Activated CD4-positive, alpha-beta T cell treated with anti-CD3 and anti-CD28 coated beads, Interleukin-2, amount 10 ng/mL, durations not matched to agents 7 days and 5 days (primary cell): ENCODE measurements at regions not wholly inside any gene's neighbourhood (a gene's known extent, or its start where the extent isn't known, plus 50 kb on each side); places are given as distances from the start of the nearest gene placed in this dataset.

Experiments used
- CTCF ChIA-PET: fragments of 350-600 bp; sonication (Branson Sonifier 250); formaldehyde crosslinking; loops from one replicate; lab custom pipeline; 2021; ENCODE audit warnings: antibody characterized with exemption; lab: Charles Lee
- POLR2A ChIA-PET: fragments of 350-600 bp; sonication (Branson Sonifier 250); formaldehyde crosslinking; loops from one replicate; lab custom pipeline; 2021; ENCODE audit warnings: antibody characterized with exemption; lab: Charles Lee
- DNase-seq: peaks from one replicate; pipeline ENCODE4 v3.0.0-alpha.2; 2020
- H3K27ac Mint-ChIP-seq: one replicate; pipeline ENCODE4 v1.8.0; 2021; ENCODE audit warnings: mild to moderate bottlenecking, moderate library complexity, mixed read lengths
- H3K27me3 Mint-ChIP-seq: one replicate; pipeline ENCODE4 v1.8.0; 2021; ENCODE audit warnings: mixed read lengths
- H3K36me3 Mint-ChIP-seq: one replicate; pipeline ENCODE4 v1.8.0; 2021; ENCODE audit warnings: low read depth, mixed read lengths
- H3K4me1 Mint-ChIP-seq: one replicate; pipeline ENCODE4 v1.8.0; 2021; ENCODE audit warnings: mixed read lengths
- H3K4me3 Mint-ChIP-seq: one replicate; pipeline ENCODE4 v1.8.0; 2021; ENCODE audit warnings: mild to moderate bottlenecking, moderate library complexity, mixed read lengths
- H3K9me3 Mint-ChIP-seq: one replicate; pipeline ENCODE4 v1.8.0; 2021; ENCODE audit warnings: mixed read lengths

DNA sequence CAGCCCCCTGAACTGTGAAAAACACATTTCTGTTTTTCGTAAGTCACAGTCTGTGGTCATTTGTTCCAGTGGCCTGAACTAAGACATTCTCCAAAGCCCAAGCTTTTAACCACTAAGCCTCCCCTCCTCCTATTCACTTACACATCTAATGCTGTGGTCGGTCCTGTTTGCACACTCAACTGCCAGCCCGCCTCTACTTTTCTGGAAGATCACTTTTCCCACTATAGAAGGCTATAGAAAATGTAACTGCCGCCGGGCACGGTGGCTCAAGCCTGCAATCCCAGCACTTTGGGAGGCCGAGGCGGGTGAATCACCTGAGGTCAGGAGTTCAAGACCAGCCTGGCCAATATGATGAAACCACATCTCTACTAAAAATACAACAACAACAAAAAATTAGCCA is 524.7 kb upstream of the TMEM132C start:
- H3K36me3 Mint-ChIP-seq = no peaks in the 10 kb centered on the region
- no peaks in the 10 kb centered on the region for H3K4me1 Mint-ChIP-seq
- H3K27me3 Mint-ChIP-seq = no peaks in the 10 kb centered on the region
- peaks cover 1% of the 10 kb centered on the region for H3K9me3 Mint-ChIP-seq
- no peak for DNase-seq
- H3K4me3 Mint-ChIP-seq = no peak overlapping the region
- no peak overlapping the region for H3K27ac Mint-ChIP-seq
- ChIA-PET POLR2A (no interaction called here), CTCF (no interaction called here)

DNA sequence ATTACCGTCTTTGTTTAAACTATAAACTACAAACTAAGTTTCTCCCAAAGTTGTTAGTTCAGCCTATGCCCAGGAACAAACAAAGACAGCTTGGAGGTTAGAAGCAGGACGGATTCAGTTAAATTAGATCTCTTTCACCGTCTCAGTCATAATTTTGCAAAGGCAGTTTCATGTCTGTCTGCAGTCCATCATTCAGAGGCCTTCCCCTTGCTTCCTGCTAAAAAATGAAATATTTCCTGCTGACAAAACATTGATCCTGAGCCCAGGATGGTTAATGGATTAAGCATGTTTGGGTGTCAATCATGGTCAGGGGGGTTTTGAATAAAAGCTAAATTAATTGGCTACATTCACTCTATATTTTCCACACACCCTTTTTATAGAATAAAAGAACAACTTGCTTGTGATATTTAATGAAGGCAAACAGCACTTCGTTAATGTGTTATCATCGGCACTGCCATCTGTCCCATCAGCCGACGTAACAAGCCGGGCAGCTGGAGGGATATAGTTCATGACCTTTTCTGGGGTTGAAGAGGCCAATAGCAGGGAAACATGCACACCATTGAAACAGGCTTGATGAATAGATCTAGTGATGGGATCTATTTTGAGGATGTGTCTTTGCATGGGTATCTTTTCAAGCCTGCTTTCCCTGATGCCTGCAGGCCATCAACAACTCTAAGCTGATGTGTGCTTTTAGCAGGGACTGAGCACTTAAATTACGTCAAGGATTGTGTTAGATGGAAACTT is 521.3 kb upstream of the TMEM132C start:
- DNase-seq = no peak
- ChIA-PET POLR2A (interaction anchor here (0.6 kb wide), 1 partner anchor 12 kb away, joined by 3 read pairs; no protein-coding TSS in a partner anchor), CTCF (no interaction called here)
- Mint-ChIP-seq H3K27me3 (no peaks in the 10 kb centered on the region), H3K27ac (no peak overlapping the region), H3K4me1 (no peaks in the 10 kb centered on the region), H3K9me3 (peaks cover 2% of the 10 kb centered on the region), H3K4me3 (no peak overlapping the region), H3K36me3 (no peaks in the 10 kb centered on the region)

- Mint-ChIP-seq H3K36me3 (no peaks in the 10 kb centered on the region), H3K9me3 (peaks cover 3% of the 10 kb centered on the region), H3K4me1 (no peaks in the 10 kb centered on the region), H3K27ac (no peak overlapping the region), H3K4me3 (no peak overlapping the region), H3K27me3 (no peaks in the 10 kb centered on the region)
- POLR2A ChIA-PET = no interaction called here
- no peak for DNase-seq
- CTCF ChIA-PET = no interaction called here
These were observed 517.6 kb upstream of the TMEM132C start for GRCh38 chr12:127749416-127749815.

DNA sequence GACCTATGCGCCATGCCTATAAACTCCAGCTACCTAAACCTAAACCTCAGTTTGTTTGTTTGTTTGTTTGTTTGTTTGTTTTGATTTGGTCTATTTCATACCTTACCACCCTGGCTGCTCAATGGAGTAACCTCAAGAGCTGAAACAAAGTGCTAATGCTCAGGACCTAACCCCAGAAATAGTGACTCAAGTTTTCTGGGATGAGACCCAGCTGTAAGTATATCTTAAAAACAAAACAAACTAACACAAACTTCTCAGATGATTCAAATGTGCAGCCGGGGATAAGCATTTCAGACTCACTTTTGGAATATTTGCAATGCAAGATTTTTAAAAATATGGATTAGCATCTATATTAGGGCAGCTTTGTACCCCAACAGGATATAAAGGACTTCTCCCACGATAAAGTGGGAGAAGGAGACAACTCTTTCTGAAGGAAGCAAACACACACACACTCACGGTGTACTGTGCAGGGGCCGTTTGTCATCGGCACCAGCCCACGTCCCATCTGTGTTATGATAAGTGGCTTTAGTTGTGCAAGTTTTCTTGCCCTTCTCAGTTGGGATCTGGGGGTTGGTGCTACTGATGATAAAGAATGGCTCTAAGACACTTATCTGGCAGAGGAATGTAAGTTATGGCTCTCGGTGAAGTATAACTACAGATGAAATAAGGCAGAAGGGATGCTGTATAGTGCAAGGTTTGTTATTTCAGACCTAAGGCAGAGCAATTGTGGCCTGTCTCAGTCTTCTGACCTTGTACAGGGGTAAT is 516.7 kb upstream of the TMEM132C start:
- Mint-ChIP-seq H3K27ac (no peak overlapping the region), H3K4me3 (no peak overlapping the region), H3K27me3 (no peaks in the 10 kb centered on the region), H3K36me3 (no peaks in the 10 kb centered on the region), H3K9me3 (peaks cover 9% of the 10 kb centered on the region), H3K4me1 (no peaks in the 10 kb centered on the region)
- POLR2A ChIA-PET = no interaction called here
- no peak for DNase-seq
- CTCF ChIA-PET = no interaction called here

DNA sequence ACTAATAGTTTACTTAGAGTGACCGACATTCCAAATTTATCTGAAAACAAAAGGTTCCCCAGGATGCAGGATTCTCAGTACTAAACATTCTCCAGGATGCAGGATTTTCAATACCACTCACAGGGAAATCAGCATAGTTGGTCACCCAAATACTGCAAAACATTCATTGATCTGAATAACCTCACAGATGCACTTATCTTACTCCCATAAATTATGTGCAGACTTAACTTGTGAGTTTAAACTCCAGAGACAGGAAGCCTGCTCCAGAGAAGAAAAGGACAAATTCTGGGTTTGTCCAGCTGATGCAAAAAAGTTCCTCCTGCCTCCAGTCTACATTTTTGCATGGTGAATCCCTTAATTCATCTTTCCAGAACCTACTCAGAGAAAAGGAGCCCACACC is 514.2 kb upstream of the TMEM132C start:
- H3K27me3 Mint-ChIP-seq = no peaks in the 10 kb centered on the region
- H3K4me1 Mint-ChIP-seq = no peaks in the 10 kb centered on the region
- H3K4me3 Mint-ChIP-seq = no peak overlapping the region
- H3K27ac Mint-ChIP-seq = no peak overlapping the region
- H3K36me3 Mint-ChIP-seq = no peaks in the 10 kb centered on the region
- peaks cover 14% of the 10 kb centered on the region for H3K9me3 Mint-ChIP-seq
- DNase-seq = no peak
- ChIA-PET CTCF (no interaction called here), POLR2A (no interaction called here)

DNA sequence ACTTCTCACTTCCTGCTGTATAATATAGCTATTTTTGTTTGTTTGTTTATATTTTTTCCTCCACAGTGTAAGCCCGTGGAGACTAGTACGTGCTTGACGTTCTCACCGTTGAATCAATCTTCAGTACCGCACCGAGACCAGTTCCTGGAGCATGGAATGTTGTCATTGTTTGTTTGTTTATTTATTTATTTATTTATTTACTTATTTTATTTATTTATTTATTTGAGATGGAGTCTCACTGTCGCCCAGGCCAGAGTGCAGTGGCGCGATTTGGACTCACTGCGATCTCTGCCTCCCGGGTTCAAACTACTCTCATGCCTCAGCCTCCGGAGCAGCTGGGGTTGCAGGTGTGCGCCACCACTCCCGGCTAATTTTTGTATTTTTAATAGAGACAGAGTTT is 506.6 kb upstream of the TMEM132C start:
- CTCF ChIA-PET = no interaction called here
- no peaks in the 10 kb centered on the region for H3K27me3 Mint-ChIP-seq
- H3K36me3 Mint-ChIP-seq = no peaks in the 10 kb centered on the region
- H3K27ac Mint-ChIP-seq = no peak overlapping the region
- H3K4me3 Mint-ChIP-seq = no peak overlapping the region
- peaks cover 18% of the 10 kb centered on the region for H3K9me3 Mint-ChIP-seq
- POLR2A ChIA-PET = no interaction called here
- H3K4me1 Mint-ChIP-seq = no peaks in the 10 kb centered on the region
- no peak for DNase-seq

GRCh38 chr12:127760996-127761395 is 506.0 kb upstream of the TMEM132C start:
- Mint-ChIP-seq H3K36me3 (no peaks in the 10 kb centered on the region), H3K4me1 (no peaks in the 10 kb centered on the region), H3K9me3 (peaks cover 18% of the 10 kb centered on the region), H3K4me3 (no peak overlapping the region), H3K27ac (no peak overlapping the region), H3K27me3 (no peaks in the 10 kb centered on the region)
- ChIA-PET POLR2A (no interaction called here), CTCF (no interaction called here)
- DNase-seq = no peak

DNA sequence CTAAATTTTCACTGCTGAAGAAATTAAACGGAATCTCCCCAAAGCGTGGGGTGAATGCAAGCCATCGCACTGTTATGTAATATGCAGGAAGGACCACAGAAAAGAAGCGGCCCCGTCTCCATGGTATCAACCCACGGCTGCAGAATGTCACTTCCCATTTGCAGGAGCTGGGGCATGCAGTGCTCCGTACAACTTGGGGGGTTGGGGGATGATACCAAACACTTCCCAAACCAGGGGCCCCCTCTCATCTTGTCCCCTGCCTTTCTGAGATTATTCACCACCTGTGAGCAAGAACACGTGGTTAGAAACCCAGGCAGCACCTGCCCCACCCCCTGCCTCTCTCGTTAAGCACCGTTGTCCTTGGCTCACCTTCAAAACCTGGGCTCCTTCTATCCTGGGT is 505.1 kb upstream of the TMEM132C start:
- Mint-ChIP-seq H3K9me3 (peaks cover 19% of the 10 kb centered on the region), H3K36me3 (no peaks in the 10 kb centered on the region), H3K4me3 (no peak overlapping the region), H3K27me3 (no peaks in the 10 kb centered on the region), H3K4me1 (no peaks in the 10 kb centered on the region), H3K27ac (no peak overlapping the region)
- ChIA-PET POLR2A (no interaction called here), CTCF (interaction anchor here (1.3 kb wide), 1 partner anchor 20 kb away, joined by 3 read pairs; no protein-coding TSS in a partner anchor)
- DNase-seq = no peak

DNA sequence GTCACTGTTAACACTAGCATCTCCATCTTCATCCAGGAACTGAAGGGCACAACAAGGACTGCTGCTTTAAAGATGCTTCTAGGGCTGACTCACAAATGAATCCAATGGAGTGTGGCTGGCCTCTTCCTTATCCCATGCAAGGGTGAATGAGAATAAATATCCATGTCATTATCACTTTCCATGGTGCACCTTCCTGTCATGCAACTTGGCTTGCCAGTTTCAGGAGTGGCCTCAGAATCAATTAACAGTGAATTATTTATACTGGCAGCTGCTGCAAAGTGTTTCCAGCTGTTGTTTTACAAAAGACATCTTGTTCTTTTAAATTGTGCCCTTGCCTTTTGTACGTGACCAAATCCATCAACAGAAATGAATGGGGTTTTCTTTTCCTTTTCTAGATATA is 499.3 kb upstream of the TMEM132C start:
- no peaks in the 10 kb centered on the region for H3K4me1 Mint-ChIP-seq
- no peak overlapping the region for H3K4me3 Mint-ChIP-seq
- peaks cover 16% of the 10 kb centered on the region for H3K9me3 Mint-ChIP-seq
- H3K27ac Mint-ChIP-seq = no peak overlapping the region
- ChIA-PET POLR2A (no interaction called here), CTCF (no interaction called here)
- no peaks in the 10 kb centered on the region for H3K36me3 Mint-ChIP-seq
- DNase-seq = no peak
- no peaks in the 10 kb centered on the region for H3K27me3 Mint-ChIP-seq

DNA sequence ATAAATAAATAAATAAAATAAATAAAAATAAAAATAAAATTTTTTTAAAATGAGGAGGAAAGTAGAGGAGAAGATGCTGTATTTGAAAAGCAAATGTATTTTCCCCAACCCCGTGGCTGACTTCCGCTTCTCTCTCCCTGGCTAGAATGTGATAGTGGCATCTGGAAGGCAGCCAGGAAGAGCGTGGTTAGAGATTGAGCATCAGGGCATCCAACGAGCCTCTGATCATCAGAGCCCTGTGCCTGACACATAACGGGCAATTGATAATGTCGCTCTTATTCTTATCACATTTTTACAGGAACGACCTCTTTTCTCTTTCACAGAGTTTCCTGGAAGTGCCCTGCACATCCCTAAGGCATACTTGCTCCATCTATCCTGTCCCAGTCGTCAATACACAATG is 496.9 kb upstream of the TMEM132C start:
- no peak for DNase-seq
- Mint-ChIP-seq H3K27ac (no peak overlapping the region), H3K4me3 (no peak overlapping the region), H3K36me3 (no peaks in the 10 kb centered on the region), H3K4me1 (no peaks in the 10 kb centered on the region), H3K27me3 (no peaks in the 10 kb centered on the region), H3K9me3 (peaks cover 6% of the 10 kb centered on the region)
- CTCF ChIA-PET = no interaction called here
- POLR2A ChIA-PET = no interaction called here

DNA sequence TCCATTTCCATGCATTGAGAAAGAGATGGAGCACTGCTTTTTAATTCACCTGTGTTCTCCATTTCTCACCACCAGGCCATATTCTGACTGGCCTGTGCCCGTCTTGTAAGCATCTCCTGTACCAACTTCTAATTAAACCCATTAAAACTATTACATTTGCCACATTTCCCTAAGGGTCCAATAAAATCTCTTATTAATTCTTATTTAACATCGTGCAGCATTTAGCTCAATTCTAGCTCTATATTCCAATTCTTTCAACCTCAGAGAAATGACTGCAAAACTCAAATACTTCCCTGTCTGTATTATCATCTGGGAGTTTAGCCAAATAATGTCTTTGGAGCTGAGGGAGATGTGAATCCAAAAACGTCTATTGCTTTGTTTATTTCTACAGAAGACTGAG is 495.4 kb upstream of the TMEM132C start:
- ChIA-PET POLR2A (no interaction called here), CTCF (no interaction called here)
- DNase-seq = no peak
- Mint-ChIP-seq H3K27ac (no peak overlapping the region), H3K9me3 (peaks cover 6% of the 10 kb centered on the region), H3K36me3 (no peaks in the 10 kb centered on the region), H3K4me1 (no peaks in the 10 kb centered on the region), H3K4me3 (no peak overlapping the region), H3K27me3 (no peaks in the 10 kb centered on the region)

- DNase-seq = no peak
- Mint-ChIP-seq H3K4me3 (no peak overlapping the region), H3K27me3 (no peaks in the 10 kb centered on the region), H3K4me1 (no peaks in the 10 kb centered on the region), H3K36me3 (no peaks in the 10 kb centered on the region), H3K9me3 (peaks cover 5% of the 10 kb centered on the region), H3K27ac (no peak overlapping the region)
- POLR2A ChIA-PET = no interaction called here
- CTCF ChIA-PET = no interaction called here
These were observed 493.4 kb upstream of the TMEM132C start for GRCh38 chr12:127773520-127773919.

DNA sequence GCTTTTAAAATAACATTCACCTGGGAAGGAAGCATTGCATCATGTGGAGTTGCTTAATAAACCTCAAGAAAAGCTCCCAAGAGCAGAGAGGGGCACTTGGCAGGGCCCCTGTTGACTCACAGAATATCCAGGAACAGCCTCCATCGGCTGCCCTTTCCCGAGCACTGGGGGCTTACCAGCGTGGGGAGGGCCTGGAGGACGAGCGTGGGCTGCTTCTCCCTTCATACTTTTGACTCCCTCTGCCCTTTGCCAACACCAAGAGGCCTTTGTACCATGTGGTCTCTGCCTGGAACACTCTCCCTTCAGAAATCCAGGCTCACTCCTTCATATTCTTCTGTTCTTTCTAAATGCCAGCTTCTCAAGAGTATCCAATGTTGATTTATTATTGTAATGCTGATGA is 492.1 kb upstream of the TMEM132C start:
- POLR2A ChIA-PET = no interaction called here

More for the DNA sequence above, 492.1 kb upstream of the TMEM132C start:
- Mint-ChIP-seq H3K4me3 (no peak overlapping the region), H3K4me1 (no peaks in the 10 kb centered on the region), H3K27ac (no peak overlapping the region), H3K9me3 (peaks cover 8% of the 10 kb centered on the region), H3K27me3 (no peaks in the 10 kb centered on the region), H3K36me3 (no peaks in the 10 kb centered on the region)
- CTCF ChIA-PET = no interaction called here
- DNase-seq = no peak
